Effector memory CD8-positive, alpha-beta T cell (primary cell): ENCODE measurements at regions not wholly inside any gene's neighbourhood (a gene's known extent, or its start where the extent isn't known, plus 50 kb on each side); places are given as distances from the start of the nearest gene placed in this dataset.
"Not testable (repeated sequence)": the region's sequence is repeated elsewhere in the genome, so short reads cannot be mapped to it uniquely, and the experiment has no call there.

ENCODE experiments used
- ATAC-seq: fragments of 150-1000 bp; cut with Tn5 transposase; replicated peaks from 2 replicates; pipeline ENCODE4 v1.10.0; 2021; ENCODE audit warnings: mild to moderate bottlenecking, moderate library complexity
- DNase-seq, 3 experiments: peaks; one replicate each; pipeline ENCODE4 v3.0.0; 2021
- H3K27ac Mint-ChIP-seq, 2 donors: one replicate each; pipeline ENCODE4 v1.8.0; 2022; ENCODE audit warnings: mild to moderate bottlenecking in 2 of 2, mixed read lengths in 2 of 2, moderate library complexity in 2 of 2
- H3K27me3 Mint-ChIP-seq, 2 donors: one replicate each; pipeline ENCODE4 v1.8.0; 2022; ENCODE audit warnings: mixed read lengths in 2 of 2
- H3K36me3 Mint-ChIP-seq: one replicate; pipeline ENCODE4 v1.8.0; 2022; ENCODE audit warnings: mild to moderate bottlenecking, moderate library complexity, mixed read lengths; ENCODE audit not compliant: insufficient read depth
- H3K4me1 Mint-ChIP-seq, 2 donors: one replicate each; pipeline ENCODE4 v1.8.0; 2022; ENCODE audit warnings: low read depth in 2 of 2, mixed read lengths in 2 of 2
- H3K4me3 Mint-ChIP-seq, 2 donors: one replicate each; pipeline ENCODE4 v1.8.0; 2022; ENCODE audit warnings: mild to moderate bottlenecking in 2 of 2, mixed read lengths in 2 of 2, moderate library complexity in 2 of 2
- H3K9me3 Mint-ChIP-seq, 2 donors: one replicate each; pipeline ENCODE4 v1.8.0; 2022; ENCODE audit warnings: mixed read lengths in 2 of 2

DNA sequence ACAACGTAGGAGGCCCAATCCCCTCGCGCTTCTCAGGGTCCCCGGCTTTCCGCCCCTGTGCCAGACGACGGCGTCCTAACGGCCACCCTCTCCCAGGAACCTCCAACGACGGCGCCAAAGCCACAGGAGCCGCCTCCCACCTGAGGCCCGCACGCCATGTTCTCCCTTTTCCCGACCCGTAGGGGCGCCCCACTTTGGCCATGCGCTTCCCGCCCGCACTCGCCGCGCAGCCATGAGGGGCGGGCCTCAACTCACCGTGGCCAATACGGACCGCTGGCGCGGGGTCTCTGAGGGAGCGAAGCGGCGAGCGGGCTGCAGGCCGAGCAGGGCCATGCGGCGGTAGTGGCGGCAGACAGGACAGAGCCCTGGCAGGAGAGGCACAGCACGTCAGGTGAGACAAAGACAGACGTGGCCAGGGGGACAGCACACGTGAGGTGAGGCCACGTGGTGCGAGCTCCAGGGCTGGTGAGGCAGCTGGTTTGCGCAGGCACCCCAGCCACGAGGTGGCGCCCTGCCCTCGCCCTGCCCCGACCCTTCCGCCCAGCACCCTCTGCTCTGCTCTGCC, 1005.5 kb upstream of the PTPRD start:
- DNase-seq (no peak), ATAC-seq (no peak)
- no peak overlapping the region for H3K27ac Mint-ChIP-seq
- H3K36me3 Mint-ChIP-seq = no peaks in the 10 kb centered on the region
- no peaks in the 10 kb centered on the region for H3K4me1 Mint-ChIP-seq
- no peaks in the 10 kb centered on the region for H3K27me3 Mint-ChIP-seq
- peaks cover 8 to 32% of the 10 kb centered on the region in 2 donors for H3K9me3 Mint-ChIP-seq
- H3K4me3 Mint-ChIP-seq = no peak overlapping the region

DNA sequence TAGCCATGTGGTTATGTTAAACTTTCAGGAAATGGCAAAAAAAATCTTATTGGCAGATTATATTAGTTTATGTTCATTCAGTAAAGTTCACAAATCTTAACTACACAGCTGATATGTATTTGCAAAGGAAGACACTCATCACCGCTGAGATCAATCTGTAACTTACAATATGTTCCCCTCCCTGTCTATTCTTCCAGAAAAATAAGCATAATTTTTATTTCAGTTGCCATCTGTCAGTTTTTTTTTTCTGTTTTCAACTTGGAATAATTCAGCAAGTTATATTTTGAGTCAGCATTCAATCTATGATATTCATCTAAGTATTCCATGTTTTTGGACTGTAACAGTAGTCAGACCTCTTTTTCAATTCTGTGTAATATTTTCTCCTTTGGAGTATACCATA, 1019.9 kb upstream of the PTPRD start:
- Mint-ChIP-seq H3K9me3 (peaks cover 3 to 14% of the 10 kb centered on the region in 2 donors), H3K27me3 (no peaks in the 10 kb centered on the region), H3K36me3 (no peaks in the 10 kb centered on the region), H3K4me3 (no peak overlapping the region), H3K4me1 (no peaks in the 10 kb centered on the region), H3K27ac (no peak overlapping the region)
- no peak for DNase-seq
- no peak for ATAC-seq

DNA sequence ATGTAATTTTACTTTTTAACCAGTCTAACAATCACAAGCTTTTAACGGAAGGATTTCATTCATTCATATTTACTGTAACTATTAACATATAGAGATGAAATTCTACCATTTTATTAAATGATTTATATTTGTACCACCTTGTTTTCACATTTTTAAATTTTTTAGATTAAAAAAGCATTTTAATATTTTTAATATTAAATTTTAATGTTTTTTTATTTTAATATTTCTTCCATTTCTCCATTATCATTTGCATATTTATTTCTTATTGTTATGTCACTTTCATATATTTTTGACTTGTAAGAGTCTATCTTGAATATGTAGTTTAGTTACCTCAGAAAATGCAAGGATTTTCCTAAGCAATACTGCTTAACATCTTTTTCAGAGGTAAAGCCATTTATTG, 1034.0 kb upstream of the PTPRD start:
- Mint-ChIP-seq H3K36me3 (no peaks in the 10 kb centered on the region), H3K9me3 (peaks cover 6 to 13% of the 10 kb centered on the region in 2 donors), H3K27me3 (no peaks in the 10 kb centered on the region), H3K27ac (no peak overlapping the region), H3K4me1 (no peaks in the 10 kb centered on the region), H3K4me3 (no peak overlapping the region)
- DNase-seq (no peak), ATAC-seq (no peak)

DNA sequence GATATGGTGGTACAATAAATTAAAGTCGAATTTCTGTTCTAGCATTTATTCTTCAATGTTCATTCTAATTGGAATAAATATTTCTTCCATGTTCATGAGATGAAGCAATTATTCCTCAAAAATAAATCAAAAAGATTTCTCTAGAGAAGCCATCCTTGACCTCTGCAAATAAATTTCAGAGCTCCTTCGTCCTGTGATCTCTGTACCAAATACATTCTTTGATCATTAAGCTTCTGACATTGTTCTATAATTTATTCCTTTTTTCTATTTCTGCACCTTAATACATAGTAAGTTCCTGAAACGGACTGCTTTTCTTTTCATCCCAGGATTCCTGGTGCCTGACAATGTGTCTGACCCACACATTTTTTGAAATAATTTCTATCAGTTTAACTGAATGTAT, 1039.3 kb upstream of the TYRP1 start:
- H3K27ac Mint-ChIP-seq = no peak overlapping the region
- no peak overlapping the region for H3K4me3 Mint-ChIP-seq
- H3K4me1 Mint-ChIP-seq = no peaks in the 10 kb centered on the region
- H3K27me3 Mint-ChIP-seq = no peaks in the 10 kb centered on the region
- H3K9me3 Mint-ChIP-seq = peaks cover 10 to 21% of the 10 kb centered on the region in 2 donors
- DNase-seq = no peak
- ATAC-seq = no peak
- H3K36me3 Mint-ChIP-seq = no peaks in the 10 kb centered on the region

DNA sequence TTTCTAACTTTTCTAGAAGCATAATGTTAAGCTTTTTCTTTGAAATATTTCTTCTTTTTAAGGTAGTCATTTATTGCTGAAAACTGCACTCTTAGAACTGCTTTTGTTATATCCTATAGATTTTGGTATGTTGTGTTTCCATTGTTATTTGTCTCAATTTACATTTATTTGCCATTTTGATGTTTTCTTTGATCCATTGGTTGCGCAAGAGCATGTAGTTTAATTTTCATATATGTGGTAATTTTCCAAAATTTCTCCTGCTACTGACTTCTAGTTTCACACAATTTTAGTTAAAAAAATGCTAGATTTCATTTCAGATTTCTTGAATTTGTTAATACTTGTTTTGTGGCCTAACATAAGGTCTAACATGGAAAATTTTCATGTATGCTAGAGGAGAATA, 1029.3 kb upstream of the TYRP1 start:
- ATAC-seq = no peak
- H3K4me1 Mint-ChIP-seq = no peaks in the 10 kb centered on the region
- H3K4me3 Mint-ChIP-seq = no peak overlapping the region
- DNase-seq = no peak
- no peaks in the 10 kb centered on the region for H3K27me3 Mint-ChIP-seq
- H3K9me3 Mint-ChIP-seq = peaks cover 4 to 14% of the 10 kb centered on the region in 2 donors
- no peaks in the 10 kb centered on the region for H3K36me3 Mint-ChIP-seq
- no peak overlapping the region for H3K27ac Mint-ChIP-seq

DNA sequence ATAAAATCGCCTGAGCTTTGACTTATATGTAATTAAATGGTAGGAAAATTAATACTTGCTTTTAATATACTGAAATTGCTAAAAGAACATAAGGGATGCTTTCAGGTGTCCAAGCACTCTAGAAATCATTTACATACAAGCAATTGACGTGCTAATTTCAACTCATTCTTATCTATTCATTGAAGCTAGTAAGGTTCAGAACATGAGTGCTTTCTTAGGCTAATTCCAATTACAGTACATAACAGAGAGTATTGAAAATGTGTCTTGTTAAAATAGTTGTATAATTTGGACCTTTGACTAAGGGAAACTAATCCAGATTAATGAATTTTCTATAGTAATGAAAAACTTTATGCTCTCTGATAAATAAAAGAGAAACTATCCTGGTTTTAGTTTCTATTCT, 1016.4 kb upstream of the TYRP1 start:
- H3K27ac Mint-ChIP-seq = no peak overlapping the region
- H3K36me3 Mint-ChIP-seq = no peaks in the 10 kb centered on the region
- no peaks in the 10 kb centered on the region for H3K4me1 Mint-ChIP-seq
- peaks cover 0 to 6% of the 10 kb centered on the region in 2 donors for H3K9me3 Mint-ChIP-seq
- DNase-seq (no peak), ATAC-seq (no peak)
- H3K27me3 Mint-ChIP-seq = no peaks in the 10 kb centered on the region
- no peak overlapping the region for H3K4me3 Mint-ChIP-seq

DNA sequence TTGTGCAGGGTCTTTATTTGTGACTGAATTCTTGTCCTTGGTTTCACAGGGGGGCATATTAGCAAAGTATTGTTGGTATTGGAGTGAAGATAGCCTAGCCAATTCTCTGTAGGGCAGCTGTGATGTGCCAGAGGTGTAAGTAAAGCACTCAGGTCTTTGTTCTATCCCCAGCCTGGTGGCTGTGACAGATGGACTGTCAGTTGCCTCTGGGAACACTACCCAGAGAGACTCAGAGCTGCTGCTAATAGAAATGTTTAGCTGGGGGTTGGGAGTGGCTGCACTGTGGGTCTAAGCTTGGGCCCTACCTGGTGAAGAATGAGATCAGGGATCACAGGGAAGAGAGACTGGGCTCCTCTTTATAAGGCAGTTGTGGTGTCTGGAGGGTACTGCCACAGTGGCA, 1006.5 kb upstream of the TYRP1 start:
- peaks cover 0 to 11% of the 10 kb centered on the region in 2 donors for H3K9me3 Mint-ChIP-seq
- no peak overlapping the region for H3K4me3 Mint-ChIP-seq
- H3K27me3 Mint-ChIP-seq = no peaks in the 10 kb centered on the region
- no peaks in the 10 kb centered on the region for H3K4me1 Mint-ChIP-seq
- no peaks in the 10 kb centered on the region for H3K36me3 Mint-ChIP-seq
- ATAC-seq (no peak), DNase-seq (no peak)
- no peak overlapping the region for H3K27ac Mint-ChIP-seq

DNA sequence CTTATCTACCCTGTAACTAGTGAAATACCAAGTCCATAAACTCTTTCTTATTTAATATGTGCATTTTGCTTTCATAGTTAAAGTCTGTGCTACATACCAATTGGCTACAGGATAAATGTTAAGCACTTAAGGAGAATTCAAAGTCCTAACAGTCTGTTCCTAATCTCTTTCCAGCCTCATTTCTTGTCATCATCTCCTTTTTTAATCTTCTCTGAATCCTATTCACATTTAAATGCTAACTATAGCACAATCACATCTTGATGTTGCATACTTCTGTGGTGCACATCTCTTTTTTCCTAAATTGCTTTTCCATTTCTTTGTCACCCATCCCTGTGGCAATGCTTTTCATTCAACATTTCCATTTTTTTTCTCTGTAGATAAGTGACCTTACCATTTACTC, 996.1 kb upstream of the TYRP1 start:
- Mint-ChIP-seq H3K27ac (no peak overlapping the region), H3K27me3 (no peaks in the 10 kb centered on the region), H3K36me3 (no peaks in the 10 kb centered on the region), H3K4me3 (no peak overlapping the region), H3K4me1 (no peaks in the 10 kb centered on the region), H3K9me3 (peaks cover 0 to 5% of the 10 kb centered on the region in 2 donors)
- ATAC-seq (no peak), DNase-seq (no peak)

DNA sequence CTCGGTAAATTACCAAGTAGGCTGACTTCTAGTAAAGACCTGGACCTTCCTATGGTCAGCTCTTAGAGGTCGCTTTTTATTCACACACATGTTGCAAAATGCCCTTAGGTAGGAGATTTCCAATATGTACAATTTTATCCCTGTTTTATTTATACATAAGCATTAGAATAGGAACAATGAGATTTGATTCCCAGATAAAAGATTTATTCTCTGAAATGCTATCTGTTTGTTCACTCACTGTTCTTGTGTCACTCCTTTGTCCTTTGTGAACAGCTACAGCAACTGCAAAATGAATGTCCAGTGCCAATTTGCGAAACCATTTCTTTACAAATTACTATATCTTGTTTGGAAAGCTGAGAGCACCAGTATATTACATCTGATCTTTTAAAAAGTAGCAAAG, 991.5 kb upstream of the TYRP1 start:
- Mint-ChIP-seq H3K4me3 (no peak overlapping the region), H3K4me1 (no peaks in the 10 kb centered on the region), H3K36me3 (no peaks in the 10 kb centered on the region), H3K9me3 (peaks cover 0 to 9% of the 10 kb centered on the region in 2 donors), H3K27me3 (no peaks in the 10 kb centered on the region), H3K27ac (no peak overlapping the region)
- ATAC-seq (no peak), DNase-seq (no peak)

DNA sequence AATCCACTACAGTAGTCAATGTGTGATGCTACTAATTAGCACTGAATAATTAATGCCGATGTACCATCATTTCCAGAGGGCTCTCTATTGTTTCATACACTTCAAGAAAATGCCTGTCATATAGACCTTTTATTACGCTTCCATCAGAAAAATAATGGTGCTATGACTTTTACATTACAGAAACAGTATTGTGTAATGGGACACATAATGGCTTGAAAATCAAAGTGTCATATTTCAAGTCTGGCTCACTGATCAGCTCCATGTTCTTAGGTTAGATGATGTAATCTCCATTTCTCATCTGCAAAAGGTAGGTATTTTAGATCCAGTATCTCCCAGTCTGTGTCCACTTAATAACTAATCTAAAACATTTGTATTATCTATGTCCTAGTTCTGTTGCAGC, 990.6 kb upstream of the TYRP1 start:
- Mint-ChIP-seq H3K27me3 (no peaks in the 10 kb centered on the region), H3K27ac (no peak overlapping the region), H3K4me1 (no peaks in the 10 kb centered on the region), H3K9me3 (peaks cover 0 to 7% of the 10 kb centered on the region in 2 donors), H3K4me3 (no peak overlapping the region), H3K36me3 (no peaks in the 10 kb centered on the region)
- ATAC-seq = no peak
- no peak for DNase-seq

DNA sequence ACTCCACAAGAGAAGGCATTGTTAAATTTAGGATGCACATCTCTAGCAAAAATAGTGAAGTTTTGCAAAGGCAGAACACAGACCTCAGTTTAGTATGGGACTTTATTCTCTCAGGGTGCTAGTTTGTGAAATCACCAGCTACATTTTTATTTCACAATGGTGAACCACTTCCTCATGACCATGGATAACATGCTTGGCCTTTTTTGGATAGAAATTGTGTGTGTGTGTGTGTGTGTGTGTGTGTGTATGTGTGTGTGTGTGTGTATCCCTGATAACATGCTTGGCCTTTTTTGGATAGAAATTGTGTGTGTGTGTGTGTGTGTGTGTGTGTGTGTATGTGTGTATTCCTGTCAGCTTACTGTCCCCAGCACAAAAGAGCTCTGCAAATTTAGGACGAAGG, 989.0 kb upstream of the TYRP1 start:
- DNase-seq, H3K27me3 Mint-ChIP-seq, H3K36me3 Mint-ChIP-seq, H3K9me3 Mint-ChIP-seq, H3K27ac Mint-ChIP-seq, ATAC-seq, H3K4me3 Mint-ChIP-seq, H3K4me1 Mint-ChIP-seq: not testable (repeated sequence)

DNA sequence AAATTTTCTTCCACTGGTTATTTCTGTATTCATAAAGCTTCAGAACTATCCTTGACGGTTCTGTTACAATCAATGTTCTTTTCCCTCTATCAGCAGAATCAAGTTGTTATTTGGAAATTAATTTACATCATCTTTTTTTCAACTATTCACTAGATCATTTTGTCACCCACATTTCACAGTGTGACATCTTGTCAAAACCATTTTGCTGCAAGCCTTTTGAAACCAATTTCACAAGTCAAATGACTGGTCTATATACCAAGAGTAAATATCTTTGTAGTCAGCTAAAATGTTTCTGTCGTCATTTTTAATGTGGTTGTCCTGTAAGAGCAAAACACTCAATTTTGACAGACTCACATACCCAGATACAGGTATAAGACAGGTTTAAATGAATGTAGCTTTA, 984.3 kb upstream of the TYRP1 start:
- no peaks in the 10 kb centered on the region for H3K4me1 Mint-ChIP-seq
- H3K27ac Mint-ChIP-seq = no peak overlapping the region
- no peak for ATAC-seq
- no peak overlapping the region for H3K4me3 Mint-ChIP-seq
- no peaks in the 10 kb centered on the region for H3K27me3 Mint-ChIP-seq
- no peaks in the 10 kb centered on the region for H3K36me3 Mint-ChIP-seq
- peaks cover 0 to 2% of the 10 kb centered on the region in 2 donors for H3K9me3 Mint-ChIP-seq
- no peak for DNase-seq

DNA sequence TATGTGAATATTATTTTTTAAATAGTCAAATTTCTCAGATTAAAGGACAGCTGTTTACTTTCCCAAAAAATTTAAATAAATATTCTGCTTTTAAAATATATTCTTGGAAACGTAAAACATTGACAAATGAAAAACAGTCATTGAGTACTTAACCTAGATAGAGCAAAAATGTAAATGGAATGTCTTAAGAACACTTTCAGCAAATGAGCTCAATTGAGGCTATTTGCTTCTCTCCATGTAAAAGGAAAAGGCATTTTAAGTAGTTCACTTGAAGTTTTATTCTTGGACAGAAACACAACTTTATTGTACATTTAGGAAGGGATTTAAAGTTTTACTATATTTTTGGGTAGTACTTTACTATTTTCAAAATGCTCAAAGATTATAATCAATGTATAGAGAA, 983.6 kb upstream of the TYRP1 start:
- Mint-ChIP-seq H3K36me3 (no peaks in the 10 kb centered on the region), H3K27ac (no peak overlapping the region), H3K27me3 (no peaks in the 10 kb centered on the region), H3K4me1 (no peaks in the 10 kb centered on the region), H3K9me3 (peaks cover 0 to 2% of the 10 kb centered on the region in 2 donors), H3K4me3 (no peak overlapping the region)
- ATAC-seq (no peak), DNase-seq (no peak)

DNA sequence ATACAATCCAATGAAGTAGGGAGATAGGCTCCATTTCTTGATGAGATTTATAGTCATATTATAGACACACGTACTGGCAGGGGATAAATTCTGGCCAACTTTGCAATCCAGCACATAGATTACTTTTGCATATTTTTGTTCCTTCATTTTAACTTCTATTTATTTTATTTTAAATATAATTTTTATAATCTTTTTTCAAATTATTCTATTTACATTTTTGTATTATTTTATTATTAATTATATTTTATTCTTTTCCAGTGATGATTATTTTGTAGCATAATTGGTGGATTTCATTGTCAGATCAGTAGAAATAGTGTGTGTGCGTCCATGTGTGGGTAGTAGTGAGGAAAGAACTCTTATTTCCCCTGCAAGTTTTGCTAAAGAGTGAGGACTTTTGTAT, 980.1 kb upstream of the TYRP1 start:
- H3K4me1 Mint-ChIP-seq = no peaks in the 10 kb centered on the region
- no peak overlapping the region for H3K27ac Mint-ChIP-seq
- peaks cover 2 to 12% of the 10 kb centered on the region in 2 donors for H3K9me3 Mint-ChIP-seq
- no peaks in the 10 kb centered on the region for H3K36me3 Mint-ChIP-seq
- no peaks in the 10 kb centered on the region for H3K27me3 Mint-ChIP-seq
- DNase-seq = no peak
- no peak overlapping the region for H3K4me3 Mint-ChIP-seq
- no peak for ATAC-seq

DNA sequence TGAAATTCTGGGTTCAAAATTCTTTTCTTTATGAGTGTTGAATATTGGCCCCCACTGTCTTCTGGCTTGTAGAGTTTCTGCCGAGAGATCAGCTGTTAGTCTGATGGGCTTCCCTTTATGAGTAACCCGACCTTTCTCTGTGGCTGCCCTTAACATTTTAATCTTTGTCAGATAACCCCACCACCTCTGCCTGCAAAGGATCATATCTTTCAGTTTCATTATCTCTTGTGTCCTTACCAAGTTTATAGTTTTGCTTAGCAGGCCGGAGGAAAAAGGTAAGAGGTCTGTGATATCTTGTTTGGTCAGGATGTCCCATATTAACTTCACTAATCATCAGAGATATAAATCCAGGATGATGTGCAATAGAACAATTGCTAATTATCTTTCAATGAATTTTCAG, 970.2 kb upstream of the TYRP1 start:
- ATAC-seq (no peak), DNase-seq (no peak)
- Mint-ChIP-seq H3K4me1 (no peaks in the 10 kb centered on the region), H3K36me3 (no peaks in the 10 kb centered on the region), H3K27ac (no peak overlapping the region), H3K9me3 (peaks cover 0 to 21% of the 10 kb centered on the region in 2 donors), H3K4me3 (no peak overlapping the region), H3K27me3 (no peaks in the 10 kb centered on the region)
